GM23338 (cell line): ENCODE measurements at regions not wholly inside any gene's neighbourhood (a gene's known extent, or its start where the extent isn't known, plus 50 kb on each side); places are given as distances from the start of the nearest gene placed in this dataset.

Experiments used
- ATAC-seq: fragments of 200-7000 bp; cut with Tn5 transposase; 3 replicates; pipeline ENCODE4 v1.9.1; 2020
- DNase-seq: peaks from one replicate; pipeline ENCODE4 v3.0.0-alpha.2; 2015; ENCODE audit warnings: low spot score
- H2AFZ ChIP-seq: fragments of 200-600 bp; sonication (generic); 2 replicates; pipeline ENCODE4 v1.8.0; 2016; ENCODE audit warnings: antibody characterized with exemption, mild to moderate bottlenecking, moderate library complexity
- H3F3A ChIP-seq: fragments of 200-600 bp; sonication (generic); replicated peaks from 2 replicates; pipeline ENCODE4 v1.8.0; 2017; ENCODE audit warnings: antibody characterized with exemption, mixed run types, low read depth
- H3K27ac ChIP-seq: fragments of 200-600 bp; sonication (generic); 2 replicates; pipeline ENCODE4 v1.6.1; 2016; ENCODE audit warnings: low read depth
- H3K27me3 ChIP-seq: fragments of 200-600 bp; sonication (generic); 2 replicates; pipeline ENCODE4 v1.8.0; 2016; ENCODE audit warnings: mild to moderate bottlenecking, mixed run types, moderate library complexity; ENCODE audit not compliant: insufficient read depth
- H3K36me3 ChIP-seq: fragments of 200-600 bp; sonication (generic); 2 replicates; pipeline ENCODE4 v1.8.0; 2016; ENCODE audit warnings: mild to moderate bottlenecking; ENCODE audit not compliant: insufficient read depth
- H3K4me1 ChIP-seq: fragments of 200-600 bp; sonication (generic); 2 replicates; pipeline ENCODE4 v1.8.0; 2016; ENCODE audit warnings: mild to moderate bottlenecking, moderate library complexity; ENCODE audit not compliant: insufficient read depth
- H3K4me2 ChIP-seq: fragments of 200-600 bp; sonication (generic); 2 replicates; pipeline ENCODE4 v1.7.1; 2017; ENCODE audit warnings: mixed run types
- H3K4me3 ChIP-seq: fragments of 200-600 bp; sonication (generic); 2 replicates; pipeline ENCODE4 v1.6.1; 2016; ENCODE audit warnings: mixed run types
- H3K79me2 ChIP-seq: fragments of 200-600 bp; sonication (generic); replicated peaks from 2 replicates; pipeline ENCODE4 v1.8.0; 2017; ENCODE audit warnings: mild to moderate bottlenecking; ENCODE audit not compliant: insufficient read depth
- H3K9me2 ChIP-seq: fragments of 200-600 bp; sonication (generic); 2 replicates; pipeline ENCODE4 v1.8.0; 2017; ENCODE audit not compliant: insufficient read depth
- H4K20me1 ChIP-seq: fragments of 200-600 bp; sonication (generic); replicated peaks from 2 replicates; pipeline ENCODE4 v1.8.0; 2017; ENCODE audit warnings: mild to moderate bottlenecking; ENCODE audit not compliant: insufficient read depth
- H3K27ac Mint-ChIP-seq: 2 replicates; pipeline ENCODE4 v1.8.0; 2020; ENCODE audit warnings: inconsistent platforms, mild to moderate bottlenecking, moderate library complexity, mixed read lengths
- H3K27me3 Mint-ChIP-seq: 3 replicates; pipeline ENCODE4 v1.8.0; 2022; ENCODE audit warnings: low read depth, mild to moderate bottlenecking, moderate library complexity, mixed read lengths, inconsistent platforms; ENCODE audit not compliant: insufficient read depth, poor library complexity
- H3K36me3 Mint-ChIP-seq: 3 replicates; pipeline ENCODE4 v1.8.0; 2021; ENCODE audit warnings: low read depth, mild to moderate bottlenecking, inconsistent platforms, moderate library complexity, mixed read lengths
- H3K4me1 Mint-ChIP-seq: 3 replicates; pipeline ENCODE4 v1.8.0; 2020; ENCODE audit warnings: mild to moderate bottlenecking, inconsistent platforms, mixed read lengths
- H3K4me3 Mint-ChIP-seq: 3 replicates; pipeline ENCODE4 v1.8.0; 2021; ENCODE audit warnings: moderate library complexity, mild to moderate bottlenecking, inconsistent platforms, mixed read lengths
- H3K9me3 Mint-ChIP-seq: 3 replicates; pipeline ENCODE4 v1.8.0; 2020; ENCODE audit warnings: moderate library complexity, mild to moderate bottlenecking, inconsistent platforms, mixed read lengths
- CREB1 ChIP-seq: fragments of 250-450 bp; sonication (Bioruptor Pico); IDR thresholded peaks from 2 replicates; pipeline ENCODE4 v1.5.0; 2020; ENCODE audit warnings: low read depth, mild to moderate bottlenecking, moderate library complexity
- ETS1 ChIP-seq: IDR thresholded peaks from 2 replicates; pipeline ENCODE4 v1.6.1; 2016; ENCODE audit warnings: antibody characterized with exemption
- EZH2 ChIP-seq: fragments of 200-600 bp; sonication (generic); IDR thresholded peaks from one replicate; pipeline ENCODE4 v1.8.0; 2017; ENCODE audit warnings: antibody characterized with exemption, mild to moderate bottlenecking, low read depth; ENCODE audit not compliant: unreplicated experiment
- EZH2phosphoT487 ChIP-seq: fragments of 200-600 bp; sonication (generic); IDR thresholded peaks from one replicate; pipeline ENCODE4 v1.8.1; 2018; ENCODE audit warnings: antibody characterized with exemption; ENCODE audit not compliant: unreplicated experiment
- JUNB ChIP-seq: IDR thresholded peaks from one replicate; pipeline ENCODE4 v1.6.1; 2016; ENCODE audit warnings: antibody characterized with exemption; ENCODE audit not compliant: unreplicated experiment
- NANOG ChIP-seq: IDR thresholded peaks from 2 replicates; pipeline ENCODE4 v1.6.1; 2016; ENCODE audit warnings: antibody characterized with exemption, borderline replicate concordance
- REST ChIP-seq: IDR thresholded peaks from one replicate; pipeline ENCODE4 v1.6.1; 2018; ENCODE audit warnings: antibody characterized with exemption; ENCODE audit not compliant: unreplicated experiment
- STAT1 ChIP-seq: IDR thresholded peaks from one replicate; pipeline ENCODE4 v1.6.1; 2016; ENCODE audit warnings: antibody characterized with exemption; ENCODE audit not compliant: unreplicated experiment
- ZNF114 ChIP-seq: fragments of 250-450 bp; sonication (Bioruptor Pico); IDR thresholded peaks from 2 replicates; pipeline ENCODE4 v1.5.0; 2020; ENCODE audit warnings: mild to moderate bottlenecking, moderate library complexity
- ZNF331 ChIP-seq: fragments of 250-450 bp; sonication (Bioruptor Pico); IDR thresholded peaks from 2 replicates; pipeline ENCODE4 v1.5.0; 2020; ENCODE audit warnings: low read depth, mild to moderate bottlenecking, moderate library complexity
- ZNF462 ChIP-seq: fragments of 250-450 bp; sonication (Bioruptor Pico); IDR thresholded peaks from 2 replicates; pipeline ENCODE4 v1.5.0; 2020; ENCODE audit warnings: mild to moderate bottlenecking, moderate library complexity

GRCh38 chr3:177445549-177445948, 248.3 kb upstream of the TBL1XR1 start:
- TF ChIP-seq ETS1 (no peak), NANOG (no peak), ZNF114 (CRISPR knock-in tag) (no peak), EZH2 (no peak), CREB1 (CRISPR knock-in tag) (no peak), ZNF331 (no peak), EZH2phosphoT487 (no peak), ZNF462 (CRISPR knock-in tag) (no peak), JUNB (no peak), STAT1 (no peak), REST (no peak)
- H3K36me3 Mint-ChIP-seq: no peaks in the 10 kb centered on the region
- ATAC-seq: no peak

More at GRCh38 chr3:177445549-177445948, 248.3 kb upstream of the TBL1XR1 start:
- 0 out of 2 replicates have a peak, but pooled peaks cover 3% of the 10 kb centered on the region for H3K9me2 ChIP-seq
- H3K4me1 ChIP-seq: no peaks in the 10 kb centered on the region
- H3K27me3 ChIP-seq: no peaks in the 10 kb centered on the region
- no peaks in the 10 kb centered on the region; the same call in 1 of the 3 replicates for H3K4me1 Mint-ChIP-seq
- peaks cover 3% of the 10 kb centered on the region for H3K27me3 Mint-ChIP-seq
- H3K4me2 ChIP-seq: no peak overlapping the region
- no peak overlapping the region for H3K4me3 ChIP-seq
- H3K9me3 Mint-ChIP-seq: no peaks in the 10 kb centered on the region
- H2AFZ ChIP-seq: no peak overlapping the region
- H3K4me3 Mint-ChIP-seq: no peak overlapping the region
- H4K20me1 ChIP-seq: no peaks in the 10 kb centered on the region
- H3K79me2 ChIP-seq: no peaks in the 10 kb centered on the region
- no peaks in the 10 kb centered on the region for H3F3A ChIP-seq
- DNase-seq: no peak
- H3K27ac Mint-ChIP-seq: no peak overlapping the region
- H3K27ac ChIP-seq: no peak overlapping the region
- H3K36me3 ChIP-seq: no peaks in the 10 kb centered on the region
